Inflammatory macrophage treated with lipopolysaccharide for 4 hours (primary cell): ENCODE measurements at regions not wholly inside any gene's neighbourhood (a gene's known extent, or its start where the extent isn't known, plus 50 kb on each side); places are given as distances from the start of the nearest gene placed in this dataset.

Source experiments
- DNase-seq: peaks from one replicate; pipeline ENCODE4 v3.0.0-alpha.2; 2020

GRCh38 chr6:2414885-2415547 lies 169.6 kb upstream of the GMDS start:
- no peak for DNase-seq

- no peak for DNase-seq
These were observed 167.3 kb upstream of the GMDS start for GRCh38 chr6:2412731-2413130.

- peak; percentile 50 for DNase-seq
These were observed 165.4 kb upstream of the GMDS start for GRCh38 chr6:2410656-2411380.

- peak; percentile 13 for DNase-seq
These were observed 162.1 kb upstream of the GMDS start for GRCh38 chr6:2407525-2407924.

- no peak for DNase-seq
These were observed 159.0 kb upstream of the GMDS start for GRCh38 chr6:2404211-2404929.

- no peak for DNase-seq
These were observed 158.1 kb upstream of the GMDS start for GRCh38 chr6:2403546-2403945.

- DNase-seq = no peak
These were observed 151.6 kb upstream of the GMDS start for GRCh38 chr6:2396846-2397630.

- no peak for DNase-seq
These were observed 150.7 kb upstream of the GMDS start for GRCh38 chr6:2396042-2396657.

GRCh38 chr6:2388554-2389324 lies 143.3 kb upstream of the GMDS start:
- no peak for DNase-seq

GRCh38 chr6:2387445-2387844 lies 142.0 kb upstream of the GMDS start:
- DNase-seq = no peak

- DNase-seq = no peak
These were observed 140.1 kb upstream of the GMDS start for GRCh38 chr6:2385471-2385983.

GRCh38 chr6:2384528-2384927 lies 139.1 kb upstream of the GMDS start:
- no peak for DNase-seq

- no peak for DNase-seq
These were observed 136.7 kb upstream of the GMDS start for GRCh38 chr6:2381872-2382661.

- peak; percentile 3 for DNase-seq
These were observed 133.7 kb upstream of the GMDS start for GRCh38 chr6:2378891-2379652.

GRCh38 chr6:2378046-2378657 lies 132.7 kb upstream of the GMDS start:
- DNase-seq = no peak

- no peak for DNase-seq
These were observed 131.3 kb upstream of the GMDS start for GRCh38 chr6:2376429-2377355.

- DNase-seq = no peak
These were observed 130.0 kb upstream of the GMDS start for GRCh38 chr6:2375443-2375842.

GRCh38 chr6:2369606-2370005 lies 124.2 kb upstream of the GMDS start:
- DNase-seq = no peak
